ENCODE measurements at regions not wholly inside any gene's neighbourhood (a gene's known extent, or its start where the extent isn't known, plus 50 kb on each side); places are given as distances from the start of the nearest gene placed in this dataset.

- intact Hi-C loops (cut with DNase I) = no loop called here
- FAIRE-seq (no peak), ATAC-seq (no peak), DNase-seq (no peak)
- Histone ChIP-seq H3K4me1 (peaks cover 15 to 31% (median 21%) of the 10 kb centered on the region in 3 donors), H3K36me3 (peaks cover 0 to 16% (median 0%) of the 10 kb centered on the region in 3 donors), H3K9me3 (no peaks in the 10 kb centered on the region), H3K4me3 (no peak overlapping the region), H3K27ac (no peak overlapping the region), H3K27me3 (no peaks in the 10 kb centered on the region)
- 85 to 89% methylated on average over 4 of the region's 4 CpGs for WGBS, 2 donors
- TF ChIP-seq CTCF (IDR thresholded peaks at IDR 0.05) = no peak
Measured at GRCh38 chr5:124639095-124639665, 107.3 kb downstream of the ZNF608 start.

GRCh38 chr5:124637011-124637410 lies 109.4 kb downstream of the ZNF608 start:
- no peak for DNase-seq
- intact Hi-C loops (cut with DNase I) = no loop called here
- ATAC-seq = no peak
- Histone ChIP-seq H3K9me3 (no peaks in the 10 kb centered on the region), H3K27ac (no peak overlapping the region), H3K4me3 (no peak overlapping the region), H3K36me3 (no peaks in the 10 kb centered on the region), H3K4me1 (peaks cover 17 to 32% (median 18%) of the 10 kb centered on the region in 3 donors), H3K27me3 (no peaks in the 10 kb centered on the region)
- no peak for TF ChIP-seq CTCF (IDR thresholded peaks at IDR 0.05)
- WGBS, 2 donors = 95 to 96% methylated on average over 3 of the region's 3 CpGs
- FAIRE-seq = no peak

- no peaks in the 10 kb centered on the region for H3K9me3 ChIP-seq
- no peak overlapping the region for H3K4me3 ChIP-seq
- peak; percentile 76 to 89 (median 80) for ATAC-seq
- no peak for TF ChIP-seq CTCF (IDR thresholded peaks at IDR 0.05)
- no peak for FAIRE-seq
- WGBS, 2 donors = 40 to 52% methylated on average over 3 of the region's 3 CpGs
- no peaks in the 10 kb centered on the region for H3K36me3 ChIP-seq
- H3K4me1 ChIP-seq = peaks cover 6 to 18% (median 13%) of the 10 kb centered on the region in 3 donors
- H3K27me3 ChIP-seq = no peaks in the 10 kb centered on the region
- H3K27ac ChIP-seq = peak overlapping the region in 1 of 4 donors; percentile 3
- no peak for DNase-seq
- intact Hi-C loops (cut with DNase I) = no loop called here
Measured at GRCh38 chr5:124634741-124635323, 111.6 kb downstream of the ZNF608 start.

GRCh38 chr5:124634228-124634739 lies 112.2 kb downstream of the ZNF608 start:
- no peak overlapping the region for H3K4me3 ChIP-seq
- H3K36me3 ChIP-seq = no peaks in the 10 kb centered on the region
- FAIRE-seq (no peak), ATAC-seq (peak in 3 of 4 donors; percentile 25 to 41 (median 37)), DNase-seq (no peak)
- peaks cover 6 to 18% (median 13%) of the 10 kb centered on the region in 3 donors for H3K4me1 ChIP-seq
- WGBS, 2 donors = 19 to 21% methylated on average over 1 of the region's 1 CpG
- no peak overlapping the region for H3K27ac ChIP-seq
- no peaks in the 10 kb centered on the region for H3K9me3 ChIP-seq
- H3K27me3 ChIP-seq = no peaks in the 10 kb centered on the region
- intact Hi-C loops (cut with DNase I) = no loop called here
- TF ChIP-seq CTCF (IDR thresholded peaks at IDR 0.05) = no peak

DNA sequence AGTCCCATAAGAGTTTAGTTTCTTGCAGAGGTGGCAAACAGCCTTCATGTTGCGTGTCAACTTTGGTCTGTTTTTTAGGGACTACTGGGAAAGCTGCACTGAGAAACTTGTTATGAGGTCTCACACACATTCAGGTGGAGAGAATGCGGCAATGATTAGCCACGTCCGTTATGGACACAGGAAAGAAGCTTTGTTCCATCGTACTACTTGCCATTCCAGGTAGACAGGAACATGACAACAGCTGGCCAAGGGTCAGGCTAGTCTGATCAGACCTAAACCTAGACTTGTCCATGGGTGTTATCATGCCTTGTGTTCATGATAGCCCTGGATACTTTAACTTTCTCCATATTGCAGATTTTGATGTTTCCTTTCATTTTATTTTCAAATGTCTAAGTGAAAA lies 113.2 kb downstream of the ZNF608 start:
- DNase-seq (no peak), ATAC-seq (no peak), FAIRE-seq (no peak)
- peak overlapping the region in 1 of 4 donors; percentile 4 for H3K27ac ChIP-seq
- H3K9me3 ChIP-seq = no peaks in the 10 kb centered on the region
- no peaks in the 10 kb centered on the region for H3K36me3 ChIP-seq
- 75 to 80% methylated on average over 5 of the region's 5 CpGs for WGBS, 2 donors
- no peaks in the 10 kb centered on the region for H3K27me3 ChIP-seq
- H3K4me3 ChIP-seq = no peak overlapping the region
- intact Hi-C loops (cut with DNase I) = no loop called here
- no peak for TF ChIP-seq CTCF (IDR thresholded peaks at IDR 0.05)
- peaks cover 6 to 18% (median 13%) of the 10 kb centered on the region in 3 donors for H3K4me1 ChIP-seq
